Testis (tissue), 2 donors: ENCODE measurements at regions not wholly inside any gene's neighbourhood (a gene's known extent, or its start where the extent isn't known, plus 50 kb on each side); places are given as distances from the start of the nearest gene placed in this dataset.
"Not testable (repeated sequence)": the region's sequence is repeated elsewhere in the genome, so short reads cannot be mapped to it uniquely, and the experiment has no call there.

Experiments
- DNase-seq: peaks from one replicate; pipeline ENCODE4 v3.0.0-alpha.2; 2019
- H3K27ac ChIP-seq, 2 donors: fragments of 200-600 bp; sonication (generic); one replicate each; pipeline ENCODE4 v1.5.1; 2019
- H3K27me3 ChIP-seq: fragments of 200-600 bp; sonication (generic); one replicate; pipeline ENCODE4 v1.5.1; 2019
- H3K36me3 ChIP-seq: fragments of 200-600 bp; sonication (generic); one replicate; pipeline ENCODE4 v1.5.1; 2017; ENCODE audit warnings: low read depth; ENCODE audit errors: missing control alignments
- H3K4me1 ChIP-seq: fragments of 200-600 bp; sonication (generic); one replicate; pipeline ENCODE4 v1.5.1; 2019
- H3K4me3 ChIP-seq, 2 donors: fragments of 200-600 bp; sonication (generic); one replicate each; pipeline ENCODE4 v1.5.1; 2017 to 2019
- H3K9me3 ChIP-seq: fragments of 200-600 bp; sonication (generic); one replicate; pipeline ENCODE4 v1.5.1; 2017
- POLR2A ChIP-seq: fragments of 450-650 bp; IDR thresholded peaks from one replicate; pipeline ENCODE4 v1.6.1; 2017; ENCODE audit warnings: antibody characterized with exemption, mild to moderate bottlenecking, moderate library complexity
- WGBS, 2 donors: methylation state at CpG; one replicate each; pipeline ENCODE4 v1.1.5; 2018; 5-methylcytosine and 5-hydroxymethylcytosine counted together
- intact Hi-C: fragments of 100-400 bp; cut with DNase I; formaldehyde crosslinking; loops from one replicate; pipeline ENCODE4 v1.15.1; 2023; ENCODE audit warnings: low total_unique reads
- TF ChIP-seq, protein P1 (sequence below), 3 experiments: fragments of 450-650 bp in 2 of 3; fragments of 200-600 bp in 1 of 3; sonication (generic) in 1 of 3; IDR thresholded peaks; one replicate each; pipeline ENCODE4 v1.5.1; 2016 to 2019; ENCODE audit warnings: antibody characterized with exemption in 3 of 3, mild to moderate bottlenecking in 2 of 3, moderate library complexity in 1 of 3

DNA sequence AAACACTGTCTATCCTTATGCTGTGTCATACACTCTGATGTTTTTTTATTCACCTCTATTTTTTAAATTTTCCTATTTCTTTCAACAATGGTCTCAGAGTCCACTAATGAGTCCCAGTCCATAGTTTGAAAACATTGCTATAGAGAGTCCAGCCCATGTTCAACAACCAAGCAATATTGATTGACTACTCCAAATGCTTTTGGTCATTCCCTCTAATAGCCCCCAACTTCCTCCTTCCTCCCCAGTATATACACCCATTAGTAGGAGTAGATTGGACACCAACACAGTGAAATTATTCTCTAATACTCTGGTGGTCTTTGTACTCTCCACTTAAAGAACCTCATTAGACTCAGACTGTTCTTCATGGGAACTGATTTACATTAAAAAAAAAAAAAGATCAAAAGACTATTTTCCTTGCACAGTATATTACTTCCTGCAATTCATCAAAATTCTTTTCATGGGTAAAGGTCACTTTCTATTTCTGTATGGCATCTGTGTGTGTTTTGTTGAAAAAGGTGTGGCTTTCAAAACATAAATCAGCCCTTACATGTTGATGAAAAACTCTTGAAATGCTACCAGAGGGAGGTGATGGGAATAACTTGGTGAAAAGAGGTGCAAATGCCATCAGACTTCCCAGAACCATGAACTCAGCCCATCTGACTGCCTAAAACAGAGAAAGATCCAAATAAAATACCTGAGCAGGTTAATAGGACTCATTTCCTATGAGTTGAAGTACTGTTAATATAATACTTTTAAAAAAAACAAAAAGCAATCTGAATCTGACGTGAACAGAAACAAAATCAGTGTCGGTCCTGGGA is 250.3 kb upstream of the KLF3 start:
- TF ChIP-seq, protein P1, sequence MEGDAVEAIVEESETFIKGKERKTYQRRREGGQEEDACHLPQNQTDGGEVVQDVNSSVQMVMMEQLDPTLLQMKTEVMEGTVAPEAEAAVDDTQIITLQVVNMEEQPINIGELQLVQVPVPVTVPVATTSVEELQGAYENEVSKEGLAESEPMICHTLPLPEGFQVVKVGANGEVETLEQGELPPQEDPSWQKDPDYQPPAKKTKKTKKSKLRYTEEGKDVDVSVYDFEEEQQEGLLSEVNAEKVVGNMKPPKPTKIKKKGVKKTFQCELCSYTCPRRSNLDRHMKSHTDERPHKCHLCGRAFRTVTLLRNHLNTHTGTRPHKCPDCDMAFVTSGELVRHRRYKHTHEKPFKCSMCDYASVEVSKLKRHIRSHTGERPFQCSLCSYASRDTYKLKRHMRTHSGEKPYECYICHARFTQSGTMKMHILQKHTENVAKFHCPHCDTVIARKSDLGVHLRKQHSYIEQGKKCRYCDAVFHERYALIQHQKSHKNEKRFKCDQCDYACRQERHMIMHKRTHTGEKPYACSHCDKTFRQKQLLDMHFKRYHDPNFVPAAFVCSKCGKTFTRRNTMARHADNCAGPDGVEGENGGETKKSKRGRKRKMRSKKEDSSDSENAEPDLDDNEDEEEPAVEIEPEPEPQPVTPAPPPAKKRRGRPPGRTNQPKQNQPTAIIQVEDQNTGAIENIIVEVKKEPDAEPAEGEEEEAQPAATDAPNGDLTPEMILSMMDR (IDR thresholded peaks at IDR 0.05): no peak
- no peak for TF ChIP-seq POLR2A
- no peaks in the 10 kb centered on the region for H3K27me3 ChIP-seq
- H3K4me3 ChIP-seq: no peak overlapping the region
- H3K9me3 ChIP-seq: no peaks in the 10 kb centered on the region
- 86 to 91% methylated on average over 2 of the region's 2 CpGs for WGBS, 2 donors
- DNase-seq: no peak
- intact Hi-C loops: no loop called here
- no peaks in the 10 kb centered on the region for H3K4me1 ChIP-seq
- no peaks in the 10 kb centered on the region for H3K36me3 ChIP-seq
- H3K27ac ChIP-seq: no peak overlapping the region

DNA sequence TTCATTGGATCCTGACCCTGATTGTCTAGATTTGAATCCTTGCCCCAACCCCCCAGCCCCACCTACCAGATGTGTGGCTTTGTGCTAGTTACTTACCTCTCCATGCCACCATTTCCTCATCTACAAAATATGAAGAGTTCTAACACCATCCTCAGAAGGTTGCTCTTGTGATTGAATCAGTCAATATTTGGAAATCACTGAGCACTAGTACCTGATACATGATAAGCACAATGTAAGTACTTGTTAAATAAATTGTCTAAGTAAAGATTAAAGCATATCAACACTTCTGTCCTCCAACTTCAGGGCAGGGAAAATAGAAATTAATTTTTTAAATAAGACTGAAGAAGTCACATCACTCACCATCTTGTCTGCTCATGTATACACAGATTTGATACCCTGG is 249.6 kb upstream of the KLF3 start:
- intact Hi-C loops: no loop called here
- no peaks in the 10 kb centered on the region for H3K27me3 ChIP-seq
- no peak for TF ChIP-seq POLR2A
- TF ChIP-seq, protein P1 (IDR thresholded peaks at IDR 0.05): no peak
- H3K4me3 ChIP-seq: no peak overlapping the region
- H3K4me1 ChIP-seq: no peaks in the 10 kb centered on the region
- no peaks in the 10 kb centered on the region for H3K9me3 ChIP-seq
- H3K27ac ChIP-seq: no peak overlapping the region
- H3K36me3 ChIP-seq: no peaks in the 10 kb centered on the region
- DNase-seq: no peak

DNA sequence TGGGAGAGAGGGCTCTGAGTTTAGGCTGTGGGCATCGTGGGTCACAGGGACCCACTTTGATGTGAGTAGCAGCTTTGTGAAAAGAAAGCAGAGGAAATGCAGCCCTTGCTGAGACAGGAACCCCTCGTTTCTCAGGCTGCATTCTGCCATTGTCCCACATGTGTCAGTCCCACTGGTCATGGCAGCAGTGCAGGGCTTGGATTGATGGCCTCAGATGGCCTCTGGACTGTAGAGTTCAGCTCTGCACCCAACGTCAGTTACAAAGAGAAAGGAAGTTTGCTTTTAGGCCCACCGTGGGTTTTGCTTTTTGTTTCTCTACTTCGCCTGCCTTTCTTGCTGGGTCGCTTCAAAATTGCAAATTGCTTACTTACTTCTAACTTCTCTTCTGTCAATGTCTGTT is 248.3 kb upstream of the KLF3 start:
- no peaks in the 10 kb centered on the region for H3K9me3 ChIP-seq
- H3K27ac ChIP-seq: no peak overlapping the region
- H3K27me3 ChIP-seq: no peaks in the 10 kb centered on the region
- intact Hi-C loops: no loop called here
- TF ChIP-seq POLR2A: no peak
- TF ChIP-seq, protein P1 (IDR thresholded peaks at IDR 0.05): no peak
- 73 to 80% methylated on average over 6 of the region's 6 CpGs for WGBS, 2 donors
- no peak overlapping the region for H3K4me3 ChIP-seq
- H3K4me1 ChIP-seq: no peaks in the 10 kb centered on the region
- DNase-seq: no peak
- H3K36me3 ChIP-seq: no peaks in the 10 kb centered on the region

DNA sequence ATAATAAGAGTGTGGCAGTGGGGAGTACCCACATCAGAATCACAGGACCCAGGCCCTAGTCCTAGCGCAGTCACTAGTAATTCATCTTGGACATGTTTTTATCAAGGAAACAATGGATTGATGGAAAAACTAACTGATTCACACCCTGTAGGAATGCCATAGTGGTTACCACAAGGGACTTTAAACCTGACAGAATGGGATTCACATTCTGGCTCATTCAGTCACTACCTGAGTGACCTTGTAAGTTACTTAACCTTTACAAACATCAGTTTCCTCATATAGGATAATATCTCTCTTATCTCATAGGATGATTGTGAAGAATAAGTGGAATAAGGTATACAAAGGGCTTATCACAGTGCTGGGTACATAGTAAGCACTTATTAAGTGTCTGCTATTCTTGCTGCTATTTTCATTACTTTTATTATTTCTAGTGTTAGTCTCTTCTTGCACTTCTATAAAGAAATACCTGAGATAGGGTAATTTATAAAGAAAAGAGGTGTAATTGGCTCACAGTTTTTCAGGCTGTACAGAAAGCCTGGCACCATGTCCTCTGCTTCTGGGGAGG is 247.5 kb upstream of the KLF3 start:
- H3K27ac ChIP-seq: no peak overlapping the region
- WGBS, 2 donors: 92 to 100% methylated on average over 1 of the region's 1 CpG
- no peaks in the 10 kb centered on the region for H3K4me1 ChIP-seq
- no peak for DNase-seq
- H3K4me3 ChIP-seq: no peak overlapping the region
- TF ChIP-seq POLR2A: no peak
- TF ChIP-seq, protein P1 (IDR thresholded peaks at IDR 0.05): no peak
- intact Hi-C loops: no loop called here
- no peaks in the 10 kb centered on the region for H3K27me3 ChIP-seq
- H3K36me3 ChIP-seq: no peaks in the 10 kb centered on the region
- H3K9me3 ChIP-seq: no peaks in the 10 kb centered on the region

DNA sequence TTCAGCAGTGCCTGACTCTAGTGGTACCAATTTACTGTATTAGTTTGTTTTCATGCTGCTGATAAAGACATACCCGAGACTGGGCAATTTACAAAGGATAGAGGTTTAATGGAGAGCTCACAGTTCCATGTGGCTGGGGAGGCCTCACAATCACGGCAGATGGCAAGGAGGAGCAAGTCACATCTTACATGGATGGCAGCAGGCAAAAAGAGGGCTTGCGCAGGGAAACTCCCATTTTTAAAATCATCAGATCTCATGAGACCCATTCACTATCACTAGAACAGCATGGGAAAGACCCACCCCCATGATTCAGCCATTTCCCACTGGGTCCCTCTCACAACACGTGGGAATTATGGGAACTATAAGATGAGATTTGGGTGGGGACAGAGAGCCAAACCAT is 243.7 kb upstream of the KLF3 start:
- H3K9me3 ChIP-seq, intact Hi-C loops, H3K27me3 ChIP-seq, H3K27ac ChIP-seq, DNase-seq, H3K36me3 ChIP-seq, H3K4me3 ChIP-seq, H3K4me1 ChIP-seq: not testable (repeated sequence)
- 81 to 96% methylated on average over 3 to 4 of the region's 4 CpGs for WGBS, 2 donors
